ENCODE measurements at regions not wholly inside any gene's neighbourhood (a gene's known extent, or its start where the extent isn't known, plus 50 kb on each side); places are given as distances from the start of the nearest gene placed in this dataset.

- no peak for DNase-seq (ENCODE audit: low read depth)
- TF ChIP-seq CTCF (IDR thresholded peaks at IDR 0.05; ENCODE audit: low read length, missing control alignments), result no peak
- H3K4me3 ChIP-seq (replicated peaks; ENCODE audit: low read depth, low read length), result no peak overlapping the region
Measured at GRCh38 chrX:97846718-97847237, 963.1 kb downstream of the RPA4 start.

GRCh38 chrX:97847885-97848679, 964.4 kb downstream of the RPA4 start:
- no peak overlapping the region for H3K4me3 ChIP-seq (replicated peaks; ENCODE audit: low read depth, low read length)
- DNase-seq (ENCODE audit: low read depth), result no peak
- TF ChIP-seq CTCF (IDR thresholded peaks at IDR 0.05; ENCODE audit: low read length, missing control alignments), result no peak

GRCh38 chrX:97849951-97850350, 966.2 kb downstream of the RPA4 start:
- no peak for DNase-seq (ENCODE audit: low read depth)
- TF ChIP-seq CTCF (IDR thresholded peaks at IDR 0.05; ENCODE audit: low read length, missing control alignments), result no peak
- no peak overlapping the region for H3K4me3 ChIP-seq (replicated peaks; ENCODE audit: low read depth, low read length)

GRCh38 chrX:97850911-97851310, 967.2 kb downstream of the RPA4 start:
- TF ChIP-seq CTCF (IDR thresholded peaks at IDR 0.05; ENCODE audit: low read length, missing control alignments), result no peak
- DNase-seq (ENCODE audit: low read depth), result no peak

GRCh38 chrX:97854086-97854485, 970.4 kb downstream of the RPA4 start:
- no peak overlapping the region for H3K4me3 ChIP-seq (replicated peaks; ENCODE audit: low read depth, low read length)
- no peak for DNase-seq (ENCODE audit: low read depth)
- TF ChIP-seq CTCF (IDR thresholded peaks at IDR 0.05; ENCODE audit: low read length, missing control alignments), result no peak

More at GRCh38 chrX:97850911-97851310, 967.2 kb downstream of the RPA4 start:
- H3K4me3 ChIP-seq (replicated peaks; ENCODE audit: low read depth, low read length), result no peak overlapping the region

GRCh38 chrX:97858592-97858991, 974.9 kb downstream of the RPA4 start:
- H3K4me3 ChIP-seq (replicated peaks; ENCODE audit: low read depth, low read length), result no peak overlapping the region
- TF ChIP-seq CTCF (IDR thresholded peaks at IDR 0.05; ENCODE audit: low read length, missing control alignments), result no peak
- peak; percentile 4 for DNase-seq (ENCODE audit: low read depth)

- H3K4me3 ChIP-seq (replicated peaks; ENCODE audit: low read depth, low read length), result no peak overlapping the region
- DNase-seq (ENCODE audit: low read depth), result no peak
- TF ChIP-seq CTCF (IDR thresholded peaks at IDR 0.05; ENCODE audit: low read length, missing control alignments), result no peak
Measured at GRCh38 chrX:97860226-97860625, 976.5 kb downstream of the RPA4 start.

Data from fibroblast of pulmonary artery (primary cell).